ENCODE measurements at regions not wholly inside any gene's neighbourhood (a gene's known extent, or its start where the extent isn't known, plus 50 kb on each side); places are given as distances from the start of the nearest gene placed in this dataset.
A peak's percentile ranks its signal among the peaks of the same experiment; 100 is the strongest.

- no peak for DNase-seq
Observed at GRCh38 chr2:8306530-8307351, 375.1 kb upstream of the ID2 start.

DNA sequence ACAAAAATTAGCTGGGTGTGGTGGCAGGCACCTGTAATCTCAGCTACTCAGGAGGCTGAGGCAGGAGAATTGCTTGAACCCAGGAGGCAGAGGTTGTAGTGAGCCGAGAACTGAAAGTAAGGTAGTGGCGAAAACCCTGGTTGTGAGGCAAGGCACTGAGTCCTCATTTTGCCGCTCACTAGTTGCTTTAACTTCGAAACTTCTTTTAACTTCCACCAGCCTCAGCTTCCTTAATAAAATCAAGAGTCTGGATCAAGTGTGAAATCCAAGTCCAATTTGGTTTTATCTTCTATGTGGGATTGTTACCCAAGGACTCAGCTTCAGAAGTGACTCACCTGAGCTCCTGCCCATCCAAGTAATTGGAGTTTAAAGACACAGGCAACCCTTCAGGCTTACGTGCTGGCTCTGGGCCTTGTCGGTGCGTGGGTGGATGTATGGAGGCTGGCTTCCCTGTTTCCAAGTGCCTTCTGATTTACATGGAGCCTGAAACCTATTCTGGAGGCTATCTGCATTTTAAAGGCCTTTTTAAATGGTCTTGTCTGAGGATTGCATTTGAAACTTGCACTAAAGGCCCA lies 374.2 kb upstream of the ID2 start:
- no peak for DNase-seq

GRCh38 chr2:8309131-8309530 lies 372.7 kb upstream of the ID2 start:
- DNase-seq: no peak

DNA sequence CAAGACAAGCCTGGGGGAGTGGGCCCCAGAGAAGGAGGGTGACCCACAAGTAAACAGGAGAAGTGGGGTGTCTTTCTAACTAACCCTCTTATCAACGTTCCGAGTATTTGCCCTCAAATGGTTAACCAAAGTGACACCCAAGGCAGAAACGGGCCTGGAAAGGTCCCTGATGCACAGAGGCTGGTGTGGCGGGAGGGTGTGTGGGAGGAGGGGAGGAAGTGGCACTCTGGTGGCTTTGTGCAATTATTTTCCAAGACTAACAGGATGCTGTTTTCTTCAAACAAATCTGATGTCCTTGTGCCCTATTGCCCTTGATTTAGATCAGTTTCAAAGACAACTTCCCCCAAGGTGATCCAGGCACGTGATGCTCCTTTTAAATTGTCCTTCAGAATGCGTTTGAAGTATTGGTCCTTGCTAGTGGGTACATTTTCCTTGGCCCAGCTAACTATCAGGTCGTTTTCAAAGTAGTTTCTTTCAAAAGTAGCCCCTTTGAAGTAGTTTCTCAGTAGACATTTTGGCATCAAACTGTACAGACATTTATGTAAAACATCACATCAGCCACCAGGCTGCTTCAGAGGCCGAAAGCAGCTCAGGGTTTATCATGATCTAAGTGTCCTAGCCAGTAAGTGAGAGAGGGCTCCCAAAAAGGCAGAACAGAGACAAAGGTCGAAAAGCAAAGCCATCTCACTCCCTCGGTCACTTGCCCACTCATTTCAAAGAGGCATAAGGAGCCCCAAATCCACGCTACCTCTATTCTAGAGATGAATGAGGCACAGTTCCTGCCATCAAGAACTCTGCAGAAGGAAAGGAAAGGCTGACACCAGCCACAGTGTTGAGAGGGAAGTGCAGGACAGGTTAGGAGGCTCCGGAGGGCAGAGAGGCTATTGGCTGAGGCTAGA lies 371.1 kb upstream of the ID2 start:
- no peak for DNase-seq

- DNase-seq: no peak
Observed at GRCh38 chr2:8312221-8312620, 369.6 kb upstream of the ID2 start.

GRCh38 chr2:8312861-8313830 lies 368.7 kb upstream of the ID2 start:
- peak; percentile 88 for DNase-seq

GRCh38 chr2:8314063-8314462 lies 367.8 kb upstream of the ID2 start:
- DNase-seq: peak; percentile 81

DNA sequence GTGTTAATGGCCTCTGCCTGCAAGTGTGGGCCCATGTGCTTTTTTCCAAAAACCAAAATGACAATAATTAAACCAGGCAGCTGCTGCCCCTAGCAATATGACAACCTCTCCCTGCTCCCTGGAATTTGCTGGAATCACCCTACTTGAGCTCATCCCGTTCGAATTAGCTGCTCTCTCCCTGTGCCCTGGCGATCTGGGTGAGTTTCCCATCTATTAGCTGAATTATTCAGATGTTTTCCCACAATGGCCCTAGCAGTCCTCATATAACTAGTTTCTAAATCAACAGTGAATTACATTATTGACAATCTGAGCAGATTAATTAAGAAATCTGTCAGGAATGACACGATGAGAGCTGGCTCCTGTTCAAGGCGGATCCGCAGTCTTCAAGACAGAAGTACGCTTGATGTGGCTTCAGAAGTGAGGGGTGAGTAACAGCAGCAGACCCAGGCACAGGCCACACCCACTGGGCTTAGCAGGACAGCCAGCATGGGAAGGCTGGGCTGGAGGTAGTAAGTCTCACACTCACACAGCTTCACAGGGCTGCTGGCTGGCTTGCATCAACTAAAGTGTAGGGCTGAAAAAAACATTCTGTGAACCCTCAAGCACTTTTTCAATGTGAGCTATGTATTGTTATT lies 366.2 kb upstream of the ID2 start:
- no peak for DNase-seq

GRCh38 chr2:8316356-8316755 lies 365.5 kb upstream of the ID2 start:
- DNase-seq: no peak

- no peak for DNase-seq
Observed at GRCh38 chr2:8317418-8317817, 364.4 kb upstream of the ID2 start.

- DNase-seq: no peak
Observed at GRCh38 chr2:8319219-8319618, 362.6 kb upstream of the ID2 start.

GRCh38 chr2:8320311-8321066 lies 361.4 kb upstream of the ID2 start:
- DNase-seq: no peak

DNA sequence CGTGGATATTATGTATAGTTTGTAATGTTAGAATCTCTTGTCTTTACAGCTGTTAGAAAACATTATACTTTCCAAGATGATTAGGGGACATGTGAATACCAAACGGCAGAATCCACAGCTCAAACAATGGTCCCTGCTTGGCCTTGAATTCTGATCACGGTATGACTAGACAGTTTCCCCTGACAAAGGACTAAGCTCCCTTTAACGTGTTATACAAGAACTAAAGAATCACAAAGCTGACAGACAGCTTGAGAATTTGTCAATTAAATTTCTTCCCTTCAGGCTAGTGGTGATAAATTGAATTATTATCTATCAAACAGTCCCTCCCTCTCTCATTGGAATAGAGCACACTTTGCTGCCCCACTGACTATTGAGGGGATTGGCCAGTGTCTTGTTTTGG lies 359.2 kb upstream of the ID2 start:
- DNase-seq: no peak

DNA sequence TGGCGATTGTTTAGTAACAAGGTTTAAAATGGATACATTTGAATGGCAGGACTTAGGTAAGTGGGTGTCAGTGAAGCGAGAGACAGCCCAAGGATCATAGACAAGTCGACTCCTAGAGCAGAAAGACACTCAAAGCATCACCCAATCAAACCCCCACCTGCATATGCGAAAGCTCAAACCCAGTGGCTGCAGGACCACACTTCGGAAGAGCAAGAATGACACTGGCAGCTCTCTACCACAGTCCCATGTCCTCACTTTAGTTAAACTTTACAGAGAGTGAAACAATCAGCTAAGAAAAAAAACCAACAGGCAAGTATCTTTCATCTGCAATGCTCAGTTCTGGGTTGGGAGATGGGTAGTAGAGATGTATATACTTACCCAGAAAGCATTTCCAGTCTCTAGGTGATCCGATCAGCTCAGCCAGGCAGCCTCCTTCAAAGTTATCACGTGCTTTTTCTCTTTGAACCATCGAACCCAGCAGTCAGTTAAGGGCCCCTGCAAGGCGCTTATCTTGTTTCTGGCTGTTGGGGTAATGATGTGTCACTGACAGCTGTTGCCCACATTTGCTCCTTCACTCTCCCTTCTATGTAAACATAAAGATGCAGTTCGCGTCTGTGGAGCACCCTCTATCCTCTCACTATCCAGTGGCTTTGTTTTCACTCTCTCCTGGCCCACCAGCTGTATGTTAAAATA lies 357.5 kb upstream of the ID2 start:
- DNase-seq: peak; percentile 91

DNA sequence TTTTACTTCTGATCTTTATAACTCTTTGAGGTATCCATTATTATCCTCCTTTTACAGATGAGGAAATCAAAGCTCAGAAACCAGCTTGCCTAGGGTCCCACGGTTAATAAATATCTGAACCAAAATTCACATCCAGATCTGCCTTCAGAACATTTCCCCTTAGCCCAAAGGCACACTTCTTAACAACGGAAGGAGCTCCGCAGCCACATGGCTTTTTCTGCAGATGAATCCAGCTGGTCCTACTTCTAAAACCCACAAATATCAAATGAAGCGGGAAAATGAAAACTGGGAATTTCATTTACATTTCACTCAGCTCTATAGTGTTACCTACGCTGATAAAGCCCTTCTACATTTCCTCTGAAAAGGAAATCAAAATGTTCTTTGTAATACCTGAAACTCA lies 357.0 kb upstream of the ID2 start:
- DNase-seq: no peak

- no peak for DNase-seq
Observed at GRCh38 chr2:8327371-8328100, 354.3 kb upstream of the ID2 start.

- DNase-seq: peak; percentile 85
Observed at GRCh38 chr2:8328217-8328616, 353.6 kb upstream of the ID2 start.

GRCh38 chr2:8329660-8330622 lies 351.9 kb upstream of the ID2 start:
- DNase-seq: no peak

DNA sequence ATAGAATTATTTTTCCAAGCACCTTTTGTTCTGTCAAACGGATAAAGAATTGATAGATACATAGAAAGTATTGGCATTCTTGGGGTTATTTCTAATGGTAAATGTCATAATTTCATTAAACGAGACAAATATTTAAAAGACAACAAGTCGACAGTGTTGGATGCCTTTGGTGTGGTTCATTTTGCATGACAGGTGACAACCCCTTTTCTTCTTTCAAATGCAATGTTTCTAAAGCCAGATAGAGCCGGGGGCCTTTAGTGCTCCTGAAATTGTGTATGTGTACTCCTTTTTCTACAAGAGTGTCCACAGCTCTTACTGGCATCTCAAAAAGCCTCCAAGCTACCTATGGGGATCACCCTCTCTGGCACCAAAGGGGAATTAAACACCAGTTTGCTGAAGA lies 350.8 kb upstream of the ID2 start:
- DNase-seq: no peak
